MM.1S (cell line): ENCODE measurements at regions not wholly inside any gene's neighbourhood (a gene's known extent, or its start where the extent isn't known, plus 50 kb on each side); places are given as distances from the start of the nearest gene placed in this dataset.

Experiments
- CTCF ChIP-seq: fragments of 300-600 bp; sonication (generic); IDR thresholded peaks from 2 replicates; pipeline ENCODE4 v1.5.1; 2016; ENCODE audit warnings: antibody characterized with exemption, low read length, mixed read lengths
- EZH2 ChIP-seq: fragments of 300-600 bp; sonication (generic); optimal IDR thresholded peaks from 2 replicates; pipeline ENCODE3; 2017; ENCODE audit warnings: low read depth, mild to moderate bottlenecking, antibody characterized with exemption, low read length, mixed read lengths

- TF ChIP-seq CTCF (no peak), EZH2 (no peak)
Measured at GRCh38 chr9:93859431-93860215, 95.5 kb downstream of the BARX1 start.
